Loucy (cell line): ENCODE measurements at regions not wholly inside any gene's neighbourhood (a gene's known extent, or its start where the extent isn't known, plus 50 kb on each side); places are given as distances from the start of the nearest gene placed in this dataset.

Experiments
- EZH2phosphoT487 ChIP-seq: fragments of 200-600 bp; IDR thresholded peaks from 2 replicates; pipeline ENCODE4 v1.6.1; 2018; ENCODE audit warnings: antibody characterized with exemption, mild to moderate bottlenecking, moderate library complexity, borderline replicate concordance
- TF ChIP-seq, protein P1 (sequence below): fragments of 200-600 bp; sonication (generic); conservative IDR thresholded peaks from 2 replicates; pipeline ENCODE4 v1.5.1; 2014; ENCODE audit warnings: mild to moderate bottlenecking, antibody characterized with exemption, low read length

DNA sequence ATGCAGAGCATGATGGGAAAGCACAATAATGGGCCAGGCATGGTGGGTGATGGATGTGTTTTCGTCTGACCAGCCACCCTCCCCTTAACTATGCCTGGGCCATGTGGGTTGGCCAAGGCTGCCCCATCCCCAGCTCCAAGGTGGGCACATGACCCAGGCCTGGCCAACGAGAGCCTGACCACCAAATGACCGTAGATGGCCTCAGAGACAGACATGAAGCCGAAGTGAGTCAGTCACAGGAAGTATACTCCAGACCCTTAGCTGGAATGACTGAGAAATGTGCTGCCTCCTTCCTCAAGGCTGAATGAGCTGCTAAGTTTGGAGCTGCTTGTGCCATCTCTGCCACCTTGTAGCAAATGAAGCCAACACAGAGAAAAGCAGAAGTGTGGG is 233.6 kb downstream of the BCL11B start:
- TF ChIP-seq, protein P1, sequence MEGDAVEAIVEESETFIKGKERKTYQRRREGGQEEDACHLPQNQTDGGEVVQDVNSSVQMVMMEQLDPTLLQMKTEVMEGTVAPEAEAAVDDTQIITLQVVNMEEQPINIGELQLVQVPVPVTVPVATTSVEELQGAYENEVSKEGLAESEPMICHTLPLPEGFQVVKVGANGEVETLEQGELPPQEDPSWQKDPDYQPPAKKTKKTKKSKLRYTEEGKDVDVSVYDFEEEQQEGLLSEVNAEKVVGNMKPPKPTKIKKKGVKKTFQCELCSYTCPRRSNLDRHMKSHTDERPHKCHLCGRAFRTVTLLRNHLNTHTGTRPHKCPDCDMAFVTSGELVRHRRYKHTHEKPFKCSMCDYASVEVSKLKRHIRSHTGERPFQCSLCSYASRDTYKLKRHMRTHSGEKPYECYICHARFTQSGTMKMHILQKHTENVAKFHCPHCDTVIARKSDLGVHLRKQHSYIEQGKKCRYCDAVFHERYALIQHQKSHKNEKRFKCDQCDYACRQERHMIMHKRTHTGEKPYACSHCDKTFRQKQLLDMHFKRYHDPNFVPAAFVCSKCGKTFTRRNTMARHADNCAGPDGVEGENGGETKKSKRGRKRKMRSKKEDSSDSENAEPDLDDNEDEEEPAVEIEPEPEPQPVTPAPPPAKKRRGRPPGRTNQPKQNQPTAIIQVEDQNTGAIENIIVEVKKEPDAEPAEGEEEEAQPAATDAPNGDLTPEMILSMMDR, result no peak
- no peak for TF ChIP-seq EZH2phosphoT487
